Inflammatory macrophage (primary cell): ENCODE measurements at regions not wholly inside any gene's neighbourhood (a gene's known extent, or its start where the extent isn't known, plus 50 kb on each side); places are given as distances from the start of the nearest gene placed in this dataset.

Experiments used
- DNase-seq, 2 donors: peaks; one replicate each; pipeline ENCODE4 v3.0.0-alpha.2; 2020 to 2022

- DNase-seq: no peak
These were observed 738.2 kb upstream of the GCFC2 start for GRCh38 chr2:76448956-76449355.

GRCh38 chr2:76447294-76447693 is 736.6 kb upstream of the GCFC2 start:
- no peak for DNase-seq

- DNase-seq: no peak
These were observed 736.2 kb upstream of the GCFC2 start for GRCh38 chr2:76446872-76447271.

GRCh38 chr2:76445880-76446279 is 735.2 kb upstream of the GCFC2 start:
- no peak for DNase-seq

GRCh38 chr2:76444732-76445131 is 734.0 kb upstream of the GCFC2 start:
- no peak for DNase-seq

GRCh38 chr2:76437564-76437963 is 726.8 kb upstream of the GCFC2 start:
- DNase-seq: no peak

- DNase-seq: no peak
These were observed 718.7 kb upstream of the GCFC2 start for GRCh38 chr2:76429374-76429773.

- DNase-seq: no peak
These were observed 716.7 kb upstream of the GCFC2 start for GRCh38 chr2:76427452-76427851.

GRCh38 chr2:76415821-76416220 is 705.1 kb upstream of the GCFC2 start:
- peak; percentile 2 to 4 for DNase-seq

GRCh38 chr2:76413436-76413835 is 702.7 kb upstream of the GCFC2 start:
- DNase-seq: no peak

GRCh38 chr2:76406134-76406855 is 695.6 kb upstream of the GCFC2 start:
- no peak for DNase-seq

GRCh38 chr2:76393356-76393755 is 682.6 kb upstream of the GCFC2 start:
- no peak for DNase-seq

- DNase-seq: no peak
These were observed 681.0 kb upstream of the GCFC2 start for GRCh38 chr2:76391678-76392077.

GRCh38 chr2:76387294-76387693 is 676.6 kb upstream of the GCFC2 start:
- no peak for DNase-seq

- no peak for DNase-seq
These were observed 675.2 kb upstream of the GCFC2 start for GRCh38 chr2:76385943-76386342.

GRCh38 chr2:76381624-76382023 is 670.9 kb upstream of the GCFC2 start:
- no peak for DNase-seq

GRCh38 chr2:76378140-76378539 is 667.4 kb upstream of the GCFC2 start:
- no peak for DNase-seq

- no peak for DNase-seq
These were observed 630.7 kb upstream of the GCFC2 start for GRCh38 chr2:76341439-76341838.

GRCh38 chr2:76332871-76333270 is 622.2 kb upstream of the GCFC2 start:
- DNase-seq: no peak

- no peak for DNase-seq
These were observed 620.1 kb upstream of the GCFC2 start for GRCh38 chr2:76330865-76331264.

- DNase-seq: no peak
These were observed 615.9 kb upstream of the GCFC2 start for GRCh38 chr2:76326636-76327035.

- no peak for DNase-seq
These were observed 612.7 kb upstream of the GCFC2 start for GRCh38 chr2:76323381-76323780.

GRCh38 chr2:76320716-76321115 is 610.0 kb upstream of the GCFC2 start:
- DNase-seq: no peak

GRCh38 chr2:76318848-76319360 is 608.2 kb upstream of the GCFC2 start:
- no peak for DNase-seq

GRCh38 chr2:76316691-76317090 is 606.0 kb upstream of the GCFC2 start:
- no peak for DNase-seq
